Left lung (tissue), 4 donors: ENCODE measurements at regions not wholly inside any gene's neighbourhood (a gene's known extent, or its start where the extent isn't known, plus 50 kb on each side); places are given as distances from the start of the nearest gene placed in this dataset.

Experiments
- ATAC-seq: fragments of 200-7000 bp; cut with Tn5 transposase; one replicate; pipeline ENCODE4 v1.9.1; 2020; ENCODE audit warnings: moderate library complexity
- DNase-seq, 4 donors: peaks; one replicate each; pipeline ENCODE4 v3.0.0-alpha.2; 2013 to 2020
- H3K27ac ChIP-seq, 2 donors: fragments of 200-600 bp; sonication (generic) in 1 of 2; one replicate each; pipeline versions ENCODE4 v1.5.0 to v1.8.0; 2020 to 2021
- H3K27me3 ChIP-seq, 2 donors: fragments of 200-600 bp; sonication (generic) in 1 of 2; one replicate each; pipeline versions ENCODE4 v1.5.0 to v1.8.0; 2020 to 2021
- H3K36me3 ChIP-seq, 2 donors: fragments of 200-600 bp; sonication (generic) in 1 of 2; one replicate each; pipeline versions ENCODE4 v1.5.0 to v1.8.0; 2020 to 2021
- H3K4me1 ChIP-seq, 2 donors: fragments of 200-600 bp; one replicate each; pipeline ENCODE4 v1.8.0; 2021
- H3K4me3 ChIP-seq, 2 donors: fragments of 200-600 bp; sonication (generic) in 1 of 2; one replicate each; pipeline versions ENCODE4 v1.5.0 to v1.8.0; 2020 to 2021; ENCODE audit warnings: mild to moderate bottlenecking in 1 of 2
- H3K9me3 ChIP-seq, 2 donors: fragments of 200-600 bp; sonication (generic) in 1 of 2; one replicate each; pipeline versions ENCODE4 v1.5.0 to v1.8.0; 2020 to 2021
- intact Hi-C, 2 donors: fragments of 100-400 bp; cut with DNase I; formaldehyde crosslinking; loops; one replicate each; pipeline versions ENCODE4 v1.11.2 to v1.14.2; 2022
- TF ChIP-seq, protein P1 (sequence below), 2 donors: fragments of 200-600 bp; sonication (generic) in 1 of 2; IDR thresholded peaks; one replicate each; pipeline versions ENCODE4 v1.5.0 to v1.8.0; 2021; ENCODE audit warnings: antibody characterized with exemption in 2 of 2
- donor health status: DM: no; HTN: yes; CAD: no.
- donor health status: DM: no; HTN: no; CAD: no.

- TF ChIP-seq, protein P1, sequence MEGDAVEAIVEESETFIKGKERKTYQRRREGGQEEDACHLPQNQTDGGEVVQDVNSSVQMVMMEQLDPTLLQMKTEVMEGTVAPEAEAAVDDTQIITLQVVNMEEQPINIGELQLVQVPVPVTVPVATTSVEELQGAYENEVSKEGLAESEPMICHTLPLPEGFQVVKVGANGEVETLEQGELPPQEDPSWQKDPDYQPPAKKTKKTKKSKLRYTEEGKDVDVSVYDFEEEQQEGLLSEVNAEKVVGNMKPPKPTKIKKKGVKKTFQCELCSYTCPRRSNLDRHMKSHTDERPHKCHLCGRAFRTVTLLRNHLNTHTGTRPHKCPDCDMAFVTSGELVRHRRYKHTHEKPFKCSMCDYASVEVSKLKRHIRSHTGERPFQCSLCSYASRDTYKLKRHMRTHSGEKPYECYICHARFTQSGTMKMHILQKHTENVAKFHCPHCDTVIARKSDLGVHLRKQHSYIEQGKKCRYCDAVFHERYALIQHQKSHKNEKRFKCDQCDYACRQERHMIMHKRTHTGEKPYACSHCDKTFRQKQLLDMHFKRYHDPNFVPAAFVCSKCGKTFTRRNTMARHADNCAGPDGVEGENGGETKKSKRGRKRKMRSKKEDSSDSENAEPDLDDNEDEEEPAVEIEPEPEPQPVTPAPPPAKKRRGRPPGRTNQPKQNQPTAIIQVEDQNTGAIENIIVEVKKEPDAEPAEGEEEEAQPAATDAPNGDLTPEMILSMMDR (IDR thresholded peaks at IDR 0.05): no peak
- intact Hi-C loops: no loop called here
- H3K9me3 ChIP-seq: no peaks in the 10 kb centered on the region
- no peaks in the 10 kb centered on the region for H3K4me1 ChIP-seq
- no peak overlapping the region for H3K4me3 ChIP-seq
- H3K27ac ChIP-seq: no peak overlapping the region
- no peaks in the 10 kb centered on the region for H3K36me3 ChIP-seq
- DNase-seq (no peak), ATAC-seq (no peak)
- peaks cover 0 to 33% of the 10 kb centered on the region in 2 donors for H3K27me3 ChIP-seq
These were observed 130.9 kb upstream of the ZBTB40 start for GRCh38 chr1:22320587-22321344.

DNA sequence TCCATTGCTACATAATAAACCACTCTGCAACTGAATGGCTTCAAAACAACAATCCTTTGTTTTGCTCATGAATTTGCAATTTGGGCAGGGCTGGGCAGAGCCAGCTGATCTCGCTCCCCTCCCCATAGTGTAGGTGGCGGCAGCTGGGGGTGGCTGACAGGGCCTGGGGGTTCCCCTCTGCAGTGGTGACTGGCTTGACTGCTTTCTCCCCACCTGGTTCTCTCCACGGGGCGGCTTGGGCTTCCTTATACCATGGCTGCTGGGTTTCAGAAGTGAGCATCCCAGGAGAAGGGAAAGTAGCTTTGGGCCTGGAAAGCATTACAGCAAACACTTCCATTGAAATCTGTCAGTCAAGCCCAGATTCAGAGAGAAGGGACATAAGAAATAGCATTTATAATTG, 129.7 kb upstream of the ZBTB40 start:
- Histone ChIP-seq H3K4me3 (no peak overlapping the region), H3K9me3 (no peaks in the 10 kb centered on the region), H3K4me1 (no peaks in the 10 kb centered on the region), H3K36me3 (no peaks in the 10 kb centered on the region), H3K27ac (no peak overlapping the region), H3K27me3 (peaks cover 0 to 27% of the 10 kb centered on the region in 2 donors)
- TF ChIP-seq, protein P1 (IDR thresholded peaks at IDR 0.05): no peak
- DNase-seq (no peak), ATAC-seq (no peak)
- intact Hi-C loops: no loop called here

DNA sequence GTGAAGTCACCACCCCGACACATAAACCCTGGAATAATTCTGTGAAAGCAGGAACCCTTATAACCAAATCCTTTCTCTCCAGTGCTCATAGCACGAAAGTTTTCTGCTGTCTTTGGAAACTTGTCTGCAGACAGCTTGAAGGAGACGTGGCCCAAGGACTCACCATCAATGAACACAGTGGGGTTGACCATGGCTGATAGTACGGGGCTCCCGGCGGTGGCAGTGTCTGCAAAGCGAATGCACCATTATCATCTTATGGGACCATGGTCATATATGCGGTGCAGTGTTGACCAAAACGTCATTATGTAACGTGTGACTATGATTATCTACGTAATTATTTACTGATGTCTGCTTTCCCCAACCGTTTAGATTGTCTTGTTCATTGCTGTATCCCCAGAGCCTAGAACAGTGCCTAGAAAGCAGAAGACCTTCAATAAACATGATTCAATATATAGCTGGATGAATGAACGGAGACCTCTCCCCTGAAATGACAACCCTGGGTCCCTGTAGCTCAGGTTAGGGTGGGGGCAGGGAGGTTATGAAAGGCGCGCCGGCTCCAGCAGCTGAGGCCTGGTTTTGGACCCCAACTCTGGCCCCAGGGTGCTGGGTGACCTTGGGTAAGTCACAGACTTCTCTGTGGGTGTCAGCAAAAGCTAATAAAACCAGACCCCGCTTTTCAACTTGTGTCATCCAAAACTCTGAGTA, 128.4 kb upstream of the ZBTB40 start:
- DNase-seq: no peak
- Histone ChIP-seq H3K9me3 (no peaks in the 10 kb centered on the region), H3K4me3 (no peak overlapping the region), H3K27me3 (peaks cover 0 to 15% of the 10 kb centered on the region in 2 donors), H3K27ac (no peak overlapping the region), H3K4me1 (no peaks in the 10 kb centered on the region), H3K36me3 (no peaks in the 10 kb centered on the region)
- TF ChIP-seq, protein P1 (IDR thresholded peaks at IDR 0.05): no peak
- intact Hi-C loops: no loop called here
- no peak for ATAC-seq

DNA sequence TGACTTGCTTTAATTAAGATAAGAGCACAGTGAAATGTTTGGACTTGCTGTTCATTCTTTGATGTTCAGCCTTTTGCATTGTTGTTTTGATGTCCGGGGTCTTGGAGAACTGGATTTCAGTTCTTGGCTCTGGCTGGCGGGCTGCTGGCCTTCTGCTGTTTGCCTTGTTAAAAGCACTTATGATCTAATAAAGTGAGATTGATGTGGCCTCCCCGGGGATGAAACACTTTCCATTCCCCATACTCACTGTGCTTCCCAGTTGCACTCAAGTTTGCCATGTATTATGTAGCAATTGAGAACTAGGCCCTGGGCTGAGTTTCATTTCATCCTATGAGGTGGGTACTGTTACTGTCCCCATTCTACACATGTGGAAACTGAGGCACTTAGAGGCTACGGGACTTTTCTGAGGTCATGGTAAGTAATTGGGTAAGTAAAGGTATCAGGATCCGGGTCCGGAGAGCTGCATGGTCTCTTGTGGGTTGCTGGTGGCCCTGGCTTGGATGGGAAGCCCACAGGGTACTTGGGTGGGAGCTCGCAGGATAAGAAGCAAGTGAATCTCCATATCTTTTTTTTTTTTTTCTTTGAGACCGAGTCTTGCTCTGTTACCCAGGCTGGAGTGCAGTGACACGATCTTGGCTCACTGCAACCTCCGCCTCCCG, 127.7 kb upstream of the ZBTB40 start:
- ATAC-seq (no peak), DNase-seq (peak in 1 of 4 donors; percentile 48)
- Histone ChIP-seq H3K4me1 (no peaks in the 10 kb centered on the region), H3K4me3 (no peak overlapping the region), H3K36me3 (no peaks in the 10 kb centered on the region), H3K9me3 (no peaks in the 10 kb centered on the region), H3K27ac (no peak overlapping the region), H3K27me3 (peaks cover 0 to 14% of the 10 kb centered on the region in 2 donors)
- intact Hi-C loops: no loop called here
- TF ChIP-seq, protein P1 (IDR thresholded peaks at IDR 0.05): no peak
